ENCODE measurements at regions not wholly inside any gene's neighbourhood (a gene's known extent, or its start where the extent isn't known, plus 50 kb on each side); places are given as distances from the start of the nearest gene placed in this dataset.
"Not testable (repeated sequence)": the region's sequence is repeated elsewhere in the genome, so short reads cannot be mapped to it uniquely, and the experiment has no call there.

GRCh38 chr18:34482204-34482603 is 227.9 kb upstream of the DTNA start:
- DNase-seq: no peak

- no peak for DNase-seq
These were observed 226.9 kb upstream of the DTNA start for GRCh38 chr18:34483198-34483597.

GRCh38 chr18:34491719-34492118 is 218.4 kb upstream of the DTNA start:
- DNase-seq: no peak

GRCh38 chr18:34492652-34493051 is 217.4 kb upstream of the DTNA start:
- no peak for DNase-seq

GRCh38 chr18:34493099-34493544 is 217.0 kb upstream of the DTNA start:
- peak; percentile 58 for DNase-seq

- peak; percentile 16 for DNase-seq
These were observed 216.3 kb upstream of the DTNA start for GRCh38 chr18:34493566-34494358.

- no peak for DNase-seq
These were observed 215.8 kb upstream of the DTNA start for GRCh38 chr18:34494359-34494696.

GRCh38 chr18:34495506-34495905 is 214.6 kb upstream of the DTNA start:
- DNase-seq: no peak

- DNase-seq: no peak
These were observed 208.5 kb upstream of the DTNA start for GRCh38 chr18:34501553-34501952.

- DNase-seq: no peak
These were observed 203.9 kb upstream of the DTNA start for GRCh38 chr18:34506198-34506597.

- DNase-seq: no peak
These were observed 200.9 kb upstream of the DTNA start for GRCh38 chr18:34509163-34509562.

- DNase-seq: no peak
These were observed 200.1 kb upstream of the DTNA start for GRCh38 chr18:34509879-34510586.

- no peak for DNase-seq
These were observed 199.2 kb upstream of the DTNA start for GRCh38 chr18:34510926-34511325.

GRCh38 chr18:34511435-34511834 is 198.7 kb upstream of the DTNA start:
- no peak for DNase-seq

GRCh38 chr18:34511879-34512278 is 198.2 kb upstream of the DTNA start:
- no peak for DNase-seq

GRCh38 chr18:34514238-34514637 is 195.9 kb upstream of the DTNA start:
- no peak for DNase-seq

GRCh38 chr18:34514957-34515356 is 195.1 kb upstream of the DTNA start:
- DNase-seq: no peak

- not testable (repeated sequence) for DNase-seq
These were observed 193.7 kb upstream of the DTNA start for GRCh38 chr18:34516355-34516754.

- not testable (repeated sequence) for DNase-seq
These were observed 193.1 kb upstream of the DTNA start for GRCh38 chr18:34516996-34517395.

- DNase-seq: no peak
These were observed 189.1 kb upstream of the DTNA start for GRCh38 chr18:34521040-34521439.

GRCh38 chr18:34522603-34523002 is 187.5 kb upstream of the DTNA start:
- no peak for DNase-seq

GRCh38 chr18:34525244-34525643 is 184.9 kb upstream of the DTNA start:
- DNase-seq: no peak

GRCh38 chr18:34528177-34528576 is 181.9 kb upstream of the DTNA start:
- DNase-seq: no peak
